Uterus (tissue), 2 donors: ENCODE measurements at regions not wholly inside any gene's neighbourhood (a gene's known extent, or its start where the extent isn't known, plus 50 kb on each side); places are given as distances from the start of the nearest gene placed in this dataset.

Experiments
- CTCF ChIP-seq, 4 experiments: fragments of 200-600 bp in 2 of 4; fragments of 450-650 bp in 2 of 4; sonication (generic) in 2 of 4; IDR thresholded peaks; one replicate each; pipeline ENCODE4 v1.5.1; 2016 to 2019; ENCODE audit warnings: antibody characterized with exemption in 4 of 4, mild to moderate bottlenecking in 2 of 4, moderate library complexity in 1 of 4
- POLR2A ChIP-seq, 2 donors: fragments of 450-650 bp; IDR thresholded peaks; one replicate each; pipeline ENCODE4 v1.6.1; 2016; ENCODE audit warnings: antibody characterized with exemption in 2 of 2, mild to moderate bottlenecking in 1 of 2, moderate library complexity in 1 of 2

- TF ChIP-seq CTCF (IDR thresholded peaks at IDR 0.05) (no peak), POLR2A (IDR thresholded peaks at IDR 0.05) (no peak)
Measured at GRCh38 chr5:60540856-60541805, 158.8 kb downstream of the DEPDC1B start.
